ENCODE measurements at regions not wholly inside any gene's neighbourhood (a gene's known extent, or its start where the extent isn't known, plus 50 kb on each side); places are given as distances from the start of the nearest gene placed in this dataset.

GRCh38 chr15:95541301-95541700, 789.2 kb upstream of the NR2F2 start:
- WGBS (ENCODE audit: low lambda C conversion rate) = 5% methylated on average over 7 of the region's 7 CpGs
- CTCF ChIA-PET (ENCODE audit: low intra/inter-chr PET ratio, low total read pairs) = no interaction called here
- no peak overlapping the region for H3K4me3 ChIP-seq (replicated peaks in 1 of 3; ENCODE audit: insufficient read depth in 1 of 3, low read depth in 2 of 3, low read length in 3 of 3)
- H3K4me2 ChIP-seq (ENCODE audit: low read depth, low read length) = no peak overlapping the region
- H3K36me3 ChIP-seq (replicated peaks in 1 of 2; ENCODE audit: control insufficient read depth in 1 of 2, insufficient read depth in 2 of 2, low read length in 2 of 2) = no peaks in the 10 kb centered on the region
- H3K9ac ChIP-seq (ENCODE audit: insufficient read depth, low read depth, low read length) = no peak overlapping the region
- H3K9me3 ChIP-seq (ENCODE audit: low read length) = peaks cover 88% of the 10 kb centered on the region
- POLR2A ChIA-PET = no interaction called here
- in situ Hi-C loops (cut with HindIII; ENCODE audit: extremely low pct_ligation_motif_present, low pct_unique_long_range_greater_than_20kb) = no loop called here
- no peak for TF ChIP-seq SIX1 (CRISPR knock-in tag; IDR thresholded peaks at IDR 0.05; ENCODE audit: borderline replicate concordance)
- no peak for TF ChIP-seq ZNF672 (CRISPR knock-in tag; IDR thresholded peaks at IDR 0.05)
- no peak for TF ChIP-seq CBX2 (IDR thresholded peaks at IDR 0.05; ENCODE audit: low read depth, low read length)
- no peak for TF ChIP-seq CBX2 (CRISPR knock-in tag; IDR thresholded peaks at IDR 0.05; ENCODE audit: low read depth)
- no peak for TF ChIP-seq REXO4 (CRISPR knock-in tag; IDR thresholded peaks at IDR 0.05; ENCODE audit: borderline replicate concordance)
- no peak for TF ChIP-seq ZNF776 (CRISPR knock-in tag; IDR thresholded peaks at IDR 0.05)
- TF ChIP-seq ISX (CRISPR knock-in tag; conservative IDR thresholded peaks at IDR 0.05) = no peak
- no peaks in the 10 kb centered on the region for H3K4me1 ChIP-seq (ENCODE audit: insufficient read depth, low read length)
- H3K79me2 ChIP-seq (ENCODE audit: insufficient read depth, low read length) = no peaks in the 10 kb centered on the region
- no peak for ATAC-seq
- BruUV-seq (replicated peaks) = no TSS peak
- H3K27me3 ChIP-seq (ENCODE audit: control insufficient read depth in 1 of 2, insufficient read depth in 2 of 2, low read length in 2 of 2) = no peaks in the 10 kb centered on the region
- H2AFZ ChIP-seq (ENCODE audit: low read length) = no peak overlapping the region
- no peaks in the 10 kb centered on the region for H4K20me1 ChIP-seq (ENCODE audit: insufficient read depth, low read length)
- intact Hi-C loops (cut with micrococcal nuclease; ENCODE audit: unreplicated experiment) = no loop called here
- DNase-seq (ENCODE audit: low spot score) = no peak
- no peak overlapping the region for H3K27ac ChIP-seq (ENCODE audit: extremely low read length, insufficient read depth, low read length)
- no peak for FAIRE-seq

GRCh38 chr15:95549168-95549738, 781.2 kb upstream of the NR2F2 start:
- BruUV-seq (replicated peaks) = no TSS peak
- Histone ChIP-seq H3K9ac (ENCODE audit: insufficient read depth, low read depth, low read length) (no peak overlapping the region), H3K9me3 (ENCODE audit: low read length) (peaks cover 78% of the 10 kb centered on the region), H3K79me2 (ENCODE audit: insufficient read depth, low read length) (no peaks in the 10 kb centered on the region), H3K27me3 (ENCODE audit: control insufficient read depth in 1 of 2, insufficient read depth in 2 of 2, low read length in 2 of 2) (no peaks in the 10 kb centered on the region), H3K4me1 (ENCODE audit: insufficient read depth, low read length) (no peaks in the 10 kb centered on the region), H3K4me3 (replicated peaks in 1 of 3; ENCODE audit: insufficient read depth in 1 of 3, low read depth in 2 of 3, low read length in 3 of 3) (no peak overlapping the region), H4K20me1 (ENCODE audit: insufficient read depth, low read length) (no peaks in the 10 kb centered on the region), H3K36me3 (replicated peaks in 1 of 2; ENCODE audit: control insufficient read depth in 1 of 2, insufficient read depth in 2 of 2, low read length in 2 of 2) (no peaks in the 10 kb centered on the region), H2AFZ (ENCODE audit: low read length) (no peak overlapping the region), H3K27ac (ENCODE audit: extremely low read length, insufficient read depth, low read length) (no peak overlapping the region), H3K4me2 (ENCODE audit: low read depth, low read length) (no peak overlapping the region)
- intact Hi-C loops (cut with micrococcal nuclease; ENCODE audit: unreplicated experiment) = no loop called here
- ChIA-PET CTCF (ENCODE audit: low intra/inter-chr PET ratio, low total read pairs) (no interaction called here), POLR2A (no interaction called here)
- ATAC-seq = no peak
- peak; percentile 44 for TF ChIP-seq ATF7 (IDR thresholded peaks at IDR 0.05)
- TF ChIP-seq ATF7 (CRISPR knock-in tag; IDR thresholded peaks at IDR 0.05) = no peak
- no peak for TF ChIP-seq BCL3 (CRISPR knock-in tag; IDR thresholded peaks at IDR 0.05)
- no peak for DNase-seq (ENCODE audit: low spot score)
- 0% methylated on average over 3 of the region's 3 CpGs for WGBS (ENCODE audit: low lambda C conversion rate)
- in situ Hi-C loops (cut with HindIII; ENCODE audit: extremely low pct_ligation_motif_present, low pct_unique_long_range_greater_than_20kb) = no loop called here
- FAIRE-seq = no peak
